Lower leg skin (tissue), 3 donors: ENCODE measurements at regions not wholly inside any gene's neighbourhood (a gene's known extent, or its start where the extent isn't known, plus 50 kb on each side); places are given as distances from the start of the nearest gene placed in this dataset.

Experiments
- CTCF ChIP-seq, 3 donors: fragments of 450-650 bp; IDR thresholded peaks; one replicate each; pipeline ENCODE4 v1.5.1; 2016; ENCODE audit warnings: antibody characterized with exemption in 3 of 3, mild to moderate bottlenecking in 3 of 3, moderate library complexity in 2 of 3
- POLR2A ChIP-seq, 2 donors: fragments of 450-650 bp; IDR thresholded peaks; one replicate each; pipeline ENCODE4 v1.6.1; 2016 to 2017; ENCODE audit warnings: antibody characterized with exemption in 2 of 2, mild to moderate bottlenecking in 1 of 2, moderate library complexity in 1 of 2

DNA sequence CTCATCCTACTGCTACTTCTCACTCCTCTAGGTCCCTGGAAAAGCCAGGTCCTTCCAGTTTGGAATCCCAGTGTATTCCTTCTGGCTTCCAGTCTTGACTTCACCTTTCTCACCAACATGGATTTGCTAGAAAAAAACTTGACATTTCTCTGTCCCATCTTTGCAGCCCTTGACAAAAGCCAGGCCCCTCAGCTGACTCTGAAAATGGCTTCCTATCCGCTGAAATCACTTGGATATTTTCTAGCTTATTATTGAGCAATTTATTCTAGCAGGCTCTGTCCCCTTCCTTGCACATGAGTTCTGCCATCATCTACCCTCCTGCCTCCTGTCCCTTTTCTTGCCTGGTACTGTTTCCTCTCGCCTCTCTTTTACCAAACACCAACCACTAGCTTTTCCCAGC is 427.2 kb downstream of the BUD13 start:
- TF ChIP-seq CTCF (IDR thresholded peaks at IDR 0.05): no peak
- no peak for TF ChIP-seq POLR2A (IDR thresholded peaks at IDR 0.05)
